ENCODE measurements at regions not wholly inside any gene's neighbourhood (a gene's known extent, or its start where the extent isn't known, plus 50 kb on each side); places are given as distances from the start of the nearest gene placed in this dataset.

- Histone ChIP-seq H3K9me1 (replicated peaks; ENCODE audit: control insufficient read depth, extremely low read depth, insufficient read depth, low read length) (no peaks in the 10 kb centered on the region), H3K4me3 (replicated peaks in 1 of 3; ENCODE audit: insufficient read depth in 1 of 3, low read depth in 1 of 3, low read length in 3 of 3) (no peak overlapping the region), H3K36me3 (ENCODE audit: control insufficient read depth in 2 of 2, extremely low read depth in 1 of 2, insufficient read depth in 2 of 2, low read length in 2 of 2) (no peaks in the 10 kb centered on the region), H3K4me2 (ENCODE audit: insufficient read depth, low read length) (no peak overlapping the region), H2AFZ (ENCODE audit: low read depth, low read length) (no peak overlapping the region), H4K20me1 (replicated peaks; ENCODE audit: control insufficient read depth, extremely low read depth, insufficient read depth, low read length) (no peaks in the 10 kb centered on the region), H3K9me3 (replicated peaks; ENCODE audit: control insufficient read depth, insufficient read depth, low read length) (no peaks in the 10 kb centered on the region), H3K79me2 (ENCODE audit: control insufficient read depth, insufficient read depth, low read length) (no peaks in the 10 kb centered on the region), H3K9ac (replicated peaks; ENCODE audit: extremely low read depth, insufficient read depth, low read length) (no peak overlapping the region), H3K4me1 (ENCODE audit: control insufficient read depth, extremely low read depth, insufficient read depth, low read length) (no peaks in the 10 kb centered on the region), H3K27me3 (ENCODE audit: control insufficient read depth in 2 of 2, insufficient read depth in 2 of 2, low read length in 2 of 2) (no peaks in the 10 kb centered on the region), H3K27ac (ENCODE audit: insufficient read depth, low read depth, low read length) (no peak overlapping the region)
- intact Hi-C loops (cut with micrococcal nuclease) = no loop called here
- CTCF ChIA-PET = no interaction called here
- dilution Hi-C loops (cut with MboI; ENCODE audit: extremely low pct_ligation_motif_present, low sequenced_read_pairs) = no loop called here
- POLR2A ChIA-PET = no interaction called here
- TF ChIP-seq POLR2A (IDR thresholded peaks at IDR 0.05; ENCODE audit: low read depth, low read length) (no peak), FOS (IDR thresholded peaks at IDR 0.05; ENCODE audit: borderline replicate concordance, insufficient read depth, low read length) (no peak), GATA2 (IDR thresholded peaks at IDR 0.05; ENCODE audit: insufficient read depth, insufficient read length, low read depth, low read length) (no peak), MAX (IDR thresholded peaks at IDR 0.05; ENCODE audit: insufficient read depth, insufficient read length) (no peak), EZH2 (IDR thresholded peaks at IDR 0.05; ENCODE audit: borderline replicate concordance, low read depth, low read length, severe bottlenecking) (no peak)
- FAIRE-seq = no peak
- DNase-seq (ENCODE audit: low read depth, low spot score) = no peak
- BruUV-seq (replicated peaks) = no TSS peak
Measured at GRCh38 chr18:39611381-39612100, 2045.9 kb upstream of the CELF4 start.

- Histone ChIP-seq H3K4me3 (replicated peaks in 1 of 3; ENCODE audit: insufficient read depth in 1 of 3, low read depth in 1 of 3, low read length in 3 of 3) (no peak overlapping the region), H3K9me1 (replicated peaks; ENCODE audit: control insufficient read depth, extremely low read depth, insufficient read depth, low read length) (no peaks in the 10 kb centered on the region), H4K20me1 (replicated peaks; ENCODE audit: control insufficient read depth, extremely low read depth, insufficient read depth, low read length) (no peaks in the 10 kb centered on the region), H3K4me2 (ENCODE audit: insufficient read depth, low read length) (no peak overlapping the region), H3K27me3 (ENCODE audit: control insufficient read depth in 2 of 2, insufficient read depth in 2 of 2, low read length in 2 of 2) (no peaks in the 10 kb centered on the region), H3K27ac (ENCODE audit: insufficient read depth, low read depth, low read length) (no peak overlapping the region), H3K79me2 (ENCODE audit: control insufficient read depth, insufficient read depth, low read length) (no peaks in the 10 kb centered on the region), H3K4me1 (ENCODE audit: control insufficient read depth, extremely low read depth, insufficient read depth, low read length) (no peaks in the 10 kb centered on the region), H2AFZ (ENCODE audit: low read depth, low read length) (no peak overlapping the region), H3K9ac (replicated peaks; ENCODE audit: extremely low read depth, insufficient read depth, low read length) (no peak overlapping the region), H3K36me3 (ENCODE audit: control insufficient read depth in 2 of 2, extremely low read depth in 1 of 2, insufficient read depth in 2 of 2, low read length in 2 of 2) (no peaks in the 10 kb centered on the region), H3K9me3 (replicated peaks; ENCODE audit: control insufficient read depth, insufficient read depth, low read length) (no peaks in the 10 kb centered on the region)
- FAIRE-seq (no peak), DNase-seq (ENCODE audit: low read depth, low spot score) (no peak)
- TF ChIP-seq GATA2 (IDR thresholded peaks at IDR 0.05; ENCODE audit: insufficient read depth, insufficient read length, low read depth, low read length) (no peak), MYC (IDR thresholded peaks at IDR 0.05; ENCODE audit: low read depth, low read length) (no peak), MAX (IDR thresholded peaks at IDR 0.05; ENCODE audit: insufficient read depth, insufficient read length) (no peak), JUN (IDR thresholded peaks at IDR 0.05; ENCODE audit: borderline replicate concordance, insufficient read depth, insufficient read length, low read depth) (no peak), CTCF (IDR thresholded peaks at IDR 0.05; ENCODE audit: extremely low read depth in 1 of 2, insufficient read depth in 1 of 2, low read depth in 1 of 2, low read length in 2 of 2) (no peak), POLR2A (IDR thresholded peaks at IDR 0.05; ENCODE audit: low read depth, low read length) (no peak), FOS (IDR thresholded peaks at IDR 0.05; ENCODE audit: borderline replicate concordance, insufficient read depth, low read length) (no peak), POLR2AphosphoS5 (IDR thresholded peaks at IDR 0.05; ENCODE audit: insufficient read depth, low read depth, low read length) (no peak), EZH2 (IDR thresholded peaks at IDR 0.05; ENCODE audit: borderline replicate concordance, low read depth, low read length, severe bottlenecking) (no peak)
- intact Hi-C loops (cut with micrococcal nuclease) (no loop called here), dilution Hi-C loops (cut with MboI; ENCODE audit: extremely low pct_ligation_motif_present, low sequenced_read_pairs) (no loop called here)
- CTCF ChIA-PET = no interaction called here
- POLR2A ChIA-PET = no interaction called here
- no TSS peak for BruUV-seq (replicated peaks)
Measured at GRCh38 chr18:39607034-39607433, 2041.4 kb upstream of the CELF4 start.

Measured in endothelial cell of umbilical vein (primary cell).